H1 (cell line): ENCODE measurements at regions not wholly inside any gene's neighbourhood (a gene's known extent, or its start where the extent isn't known, plus 50 kb on each side); places are given as distances from the start of the nearest gene placed in this dataset.

ENCODE experiments used
- BACH1 ChIP-seq: IDR thresholded peaks from 2 replicates; pipeline ENCODE4 v1.6.1; 2012; ENCODE audit warnings: low read length, improper control_type of control experiment
- CBX8 ChIP-seq: fragments of 300-800, 300-1000 bp; sonication (generic); IDR thresholded peaks from 2 replicates; pipeline ENCODE4 v1.7.1; 2016; ENCODE audit warnings: low read depth, low read length, borderline replicate concordance
- CHD1 ChIP-seq: IDR thresholded peaks from 2 replicates; pipeline ENCODE4 v1.6.1; 2012; ENCODE audit warnings: low read depth, low read length, improper control_type of control experiment
- HDAC6 ChIP-seq: IDR thresholded peaks from one replicate; pipeline ENCODE4 v1.7.1; 2012; ENCODE audit warnings: low read depth, mild to moderate bottlenecking, inconsistent platforms, low read length, moderate library complexity
- JUND ChIP-seq: IDR thresholded peaks from 2 replicates; pipeline ENCODE4 v1.6.1; 2011; ENCODE audit warnings: mild to moderate bottlenecking, improper control_type of control experiment, low read length
- KDM5A ChIP-seq: fragments of 200-600 bp; IDR thresholded peaks from 2 replicates; pipeline ENCODE4 v1.7.1; 2012; ENCODE audit warnings: mild to moderate bottlenecking, low read length, inconsistent platforms, mixed read lengths
- PHF8 ChIP-seq: fragments of 200-600 bp; sonication (generic); conservative IDR thresholded peaks from 2 replicates; pipeline ENCODE4 v1.7.1; 2012; ENCODE audit warnings: low read depth, mild to moderate bottlenecking, inconsistent platforms, low read length, moderate library complexity
- POLR2AphosphoS5 ChIP-seq: IDR thresholded peaks from 2 replicates; pipeline ENCODE4 v1.6.1; 2011; ENCODE audit warnings: low read depth, low read length
- POU5F1 ChIP-seq: IDR thresholded peaks from 2 replicates; pipeline ENCODE4 v1.6.1; 2011; ENCODE audit warnings: low read depth, mild to moderate bottlenecking, low read length, moderate library complexity
- RAD21 ChIP-seq, 2 experiments: IDR thresholded peaks in 1 of 2; conservative IDR thresholded peaks in 1 of 2; 2 replicates each; pipeline ENCODE4 v1.6.1; 2011; ENCODE audit warnings: low read depth in 2 of 2, low read length in 2 of 2, improper control_type of control experiment in 1 of 2, inconsistent platforms in 1 of 2, mild to moderate bottlenecking in 1 of 2, moderate library complexity in 1 of 2
- RBBP5 ChIP-seq: IDR thresholded peaks from 2 replicates; pipeline ENCODE4 v1.7.1; 2012; ENCODE audit warnings: low read depth, mild to moderate bottlenecking, inconsistent platforms, low read length, moderate library complexity, borderline replicate concordance
- SAP30 ChIP-seq: fragments of 300-600 bp; sonication (generic); IDR thresholded peaks from 2 replicates; pipeline ENCODE4 v1.7.1; 2012; ENCODE audit warnings: low read length, moderate library complexity, mild to moderate bottlenecking, inconsistent platforms; ENCODE audit not compliant: insufficient read depth, insufficient replicate concordance
- SIX5 ChIP-seq: IDR thresholded peaks from 2 replicates; pipeline ENCODE4 v1.6.1; 2011; ENCODE audit warnings: mild to moderate bottlenecking, low read depth, low read length
- SP2 ChIP-seq: IDR thresholded peaks from 2 replicates; pipeline ENCODE4 v1.6.1; 2012; ENCODE audit warnings: mild to moderate bottlenecking, low read length, inconsistent platforms
- SP4 ChIP-seq: IDR thresholded peaks from 2 replicates; pipeline ENCODE4 v1.6.1; 2012; ENCODE audit warnings: low read length, inconsistent platforms
- SUZ12 ChIP-seq: fragments of 200-600 bp; sonication (generic); IDR thresholded peaks from 2 replicates; pipeline ENCODE4 v1.6.1; 2012; ENCODE audit warnings: mild to moderate bottlenecking, inconsistent platforms, low read length, moderate library complexity, mixed read lengths
- TBP ChIP-seq: IDR thresholded peaks from 2 replicates; pipeline ENCODE4 v1.6.1; 2011; ENCODE audit warnings: low read depth, low read length, improper control_type of control experiment
- TEAD4 ChIP-seq: IDR thresholded peaks from 2 replicates; pipeline ENCODE4 v1.6.1; 2012; ENCODE audit warnings: low read depth, low read length, inconsistent platforms, mixed read lengths
- YY1 ChIP-seq: IDR thresholded peaks from 2 replicates; pipeline ENCODE4 v1.6.1; 2011; ENCODE audit warnings: low read depth, mild to moderate bottlenecking, low read length
- TF ChIP-seq, protein P1 (sequence below), 3 experiments: IDR thresholded peaks; 1 replicate in 2 of 3; 2 replicates in 1 of 3; pipeline versions ENCODE4 v1.5.1 to v1.6.1; 2011; ENCODE audit warnings: low read length in 3 of 3, mild to moderate bottlenecking in 3 of 3, inconsistent platforms in 2 of 3, low read depth in 1 of 3, moderate library complexity in 1 of 3; ENCODE audit not compliant: insufficient read depth in 1 of 3; ENCODE audit errors: control extremely low read depth in 1 of 3
- TF ChIP-seq, protein P2 (sequence below): IDR thresholded peaks from 2 replicates; pipeline ENCODE4 v1.6.1; 2012; ENCODE audit warnings: low read length, inconsistent platforms
- TF ChIP-seq, protein P3 (sequence below): IDR thresholded peaks from 2 replicates; pipeline ENCODE4 v1.6.1; 2012; ENCODE audit warnings: inconsistent platforms

DNA sequence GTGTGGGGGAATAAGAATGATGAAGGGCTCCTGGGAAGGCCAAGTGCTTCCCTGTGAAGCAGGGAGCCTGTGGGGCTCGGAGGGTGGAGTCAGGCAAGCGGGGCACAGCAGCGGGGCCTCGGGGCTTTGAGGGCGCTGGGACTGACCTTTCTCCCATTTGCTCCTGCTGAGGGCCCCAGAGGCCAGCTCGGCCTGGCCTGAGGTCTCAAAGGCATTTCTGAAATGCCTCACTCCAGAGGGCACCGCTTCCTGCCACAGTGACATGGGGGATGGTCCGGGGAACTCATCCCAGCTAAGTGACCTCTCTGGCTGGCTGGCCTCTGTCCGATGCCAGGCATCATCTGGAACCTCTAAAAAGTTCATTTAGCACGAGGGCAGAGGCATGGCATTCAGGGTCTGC lies 98.8 kb upstream of the STX18 start (continued):
- TF ChIP-seq, protein P1, sequence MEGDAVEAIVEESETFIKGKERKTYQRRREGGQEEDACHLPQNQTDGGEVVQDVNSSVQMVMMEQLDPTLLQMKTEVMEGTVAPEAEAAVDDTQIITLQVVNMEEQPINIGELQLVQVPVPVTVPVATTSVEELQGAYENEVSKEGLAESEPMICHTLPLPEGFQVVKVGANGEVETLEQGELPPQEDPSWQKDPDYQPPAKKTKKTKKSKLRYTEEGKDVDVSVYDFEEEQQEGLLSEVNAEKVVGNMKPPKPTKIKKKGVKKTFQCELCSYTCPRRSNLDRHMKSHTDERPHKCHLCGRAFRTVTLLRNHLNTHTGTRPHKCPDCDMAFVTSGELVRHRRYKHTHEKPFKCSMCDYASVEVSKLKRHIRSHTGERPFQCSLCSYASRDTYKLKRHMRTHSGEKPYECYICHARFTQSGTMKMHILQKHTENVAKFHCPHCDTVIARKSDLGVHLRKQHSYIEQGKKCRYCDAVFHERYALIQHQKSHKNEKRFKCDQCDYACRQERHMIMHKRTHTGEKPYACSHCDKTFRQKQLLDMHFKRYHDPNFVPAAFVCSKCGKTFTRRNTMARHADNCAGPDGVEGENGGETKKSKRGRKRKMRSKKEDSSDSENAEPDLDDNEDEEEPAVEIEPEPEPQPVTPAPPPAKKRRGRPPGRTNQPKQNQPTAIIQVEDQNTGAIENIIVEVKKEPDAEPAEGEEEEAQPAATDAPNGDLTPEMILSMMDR (IDR thresholded peaks at IDR 0.05; ENCODE audit: control extremely low read depth in 1 of 3, insufficient read depth in 1 of 3, low read depth in 1 of 3, low read length in 3 of 3) = 0 out of 4 replicates have a peak, but pooled peaks of 1 of the 3 experiments have one; percentile 5
- TF ChIP-seq, protein P2, sequence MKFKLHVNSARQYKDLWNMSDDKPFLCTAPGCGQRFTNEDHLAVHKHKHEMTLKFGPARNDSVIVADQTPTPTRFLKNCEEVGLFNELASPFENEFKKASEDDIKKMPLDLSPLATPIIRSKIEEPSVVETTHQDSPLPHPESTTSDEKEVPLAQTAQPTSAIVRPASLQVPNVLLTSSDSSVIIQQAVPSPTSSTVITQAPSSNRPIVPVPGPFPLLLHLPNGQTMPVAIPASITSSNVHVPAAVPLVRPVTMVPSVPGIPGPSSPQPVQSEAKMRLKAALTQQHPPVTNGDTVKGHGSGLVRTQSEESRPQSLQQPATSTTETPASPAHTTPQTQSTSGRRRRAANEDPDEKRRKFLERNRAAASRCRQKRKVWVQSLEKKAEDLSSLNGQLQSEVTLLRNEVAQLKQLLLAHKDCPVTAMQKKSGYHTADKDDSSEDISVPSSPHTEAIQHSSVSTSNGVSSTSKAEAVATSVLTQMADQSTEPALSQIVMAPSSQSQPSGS = no peak
- TF ChIP-seq SIX5 (no peak), KDM5A (no peak), JUND (no peak), POLR2AphosphoS5 (no peak), SAP30 (no peak), SUZ12 (no peak), POU5F1 (no peak), PHF8 (no peak), TBP (peak; percentile 25; the same call in 1 of the 2 replicates), RBBP5 (no peak), CHD1 (no peak), RAD21 (IDR thresholded peaks at IDR 0.05 in 1 of 2, conservative IDR thresholded peaks at IDR 0.05 in 1 of 2; ENCODE audit: low read depth in 2 of 2, low read length in 2 of 2) (no peak; a peak in 1 of 4 replicates), TEAD4 (peak; percentile 89), BACH1 (no peak), HDAC6 (no peak), SP4 (no peak), YY1 (no peak), SP2 (no peak), CBX8 (no peak)
- TF ChIP-seq, protein P3, sequence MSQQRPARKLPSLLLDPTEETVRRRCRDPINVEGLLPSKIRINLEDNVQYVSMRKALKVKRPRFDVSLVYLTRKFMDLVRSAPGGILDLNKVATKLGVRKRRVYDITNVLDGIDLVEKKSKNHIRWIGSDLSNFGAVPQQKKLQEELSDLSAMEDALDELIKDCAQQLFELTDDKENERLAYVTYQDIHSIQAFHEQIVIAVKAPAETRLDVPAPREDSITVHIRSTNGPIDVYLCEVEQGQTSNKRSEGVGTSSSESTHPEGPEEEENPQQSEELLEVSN = no peak
